A549 (cell line): ENCODE measurements at regions not wholly inside any gene's neighbourhood (a gene's known extent, or its start where the extent isn't known, plus 50 kb on each side); places are given as distances from the start of the nearest gene placed in this dataset.

Experiments used
- ATAC-seq, 2 experiments: fragments of 200-7000 bp in 1 of 2; fragments of >200 bp in 1 of 2; cut with Nextera tagmentation in 1 of 2; cut with Tn5 transposase in 1 of 2; 3 replicates each; pipeline versions ENCODE4 v1.8.0 to v1.9.1; 2018 to 2020; ENCODE audit warnings: mild to moderate bottlenecking in 1 of 2, moderate library complexity in 1 of 2
- CTCF ChIA-PET: fragments of 300-600 bp; sonication (Branson Sonifier 250); formaldehyde crosslinking; extraction: SDS; loops from one replicate; lab custom pipeline; 2021; ENCODE audit warnings: antibody characterized with exemption, inconsistent platforms; lab: Yijun Ruan, JAX
- POLR2A ChIA-PET: fragments of 350-600 bp; formaldehyde crosslinking; extraction: SDS; loops from one replicate; lab custom pipeline; 2021; ENCODE audit warnings: antibody characterized with exemption, inconsistent platforms; lab: Yijun Ruan, JAX
- DNase-seq, 2 experiments: peaks; one replicate each; pipeline versions ENCODE4 v3.0.0 to v3.0.0-alpha.2; 2011 to 2016; ENCODE audit warnings: low read depth in 1 of 2, low spot score in 1 of 2
- FAIRE-seq: peaks from 2 replicates; lab custom pipeline; 2011; peaks lifted over from hg19 to GRCh38; lab: Jason Lieb, UNC
- H3K27ac ChIP-seq, 2 experiments: fragments of >200 bp; sonication (Bioruptor Twin); formaldehyde crosslinking; 3 replicates each; pipeline ENCODE4 v1.5.1; 2016 to 2017
- H3K4me1 ChIP-seq: fragments of >200 bp; sonication (Bioruptor Twin); formaldehyde crosslinking; 3 replicates; pipeline ENCODE4 v1.6.1; 2016
- H3K4me2 ChIP-seq: fragments of >200 bp; sonication (Bioruptor Twin); formaldehyde crosslinking; 3 replicates; pipeline ENCODE4 v1.6.1; 2016
- H3K4me3 ChIP-seq: fragments of >200 bp; sonication (Bioruptor Twin); formaldehyde crosslinking; 3 replicates; pipeline ENCODE4 v1.5.1; 2016
- H3K9me3 ChIP-seq: fragments of >200 bp; sonication (Bioruptor Twin); formaldehyde crosslinking; 3 replicates; pipeline ENCODE4 v1.6.1; 2016
- BHLHE40 ChIP-seq: IDR thresholded peaks from 2 replicates; pipeline ENCODE4 v1.6.1; 2012; ENCODE audit warnings: low read depth, low read length, inconsistent platforms
- CBX2 ChIP-seq: fragments of 200-600 bp; sonication (generic); IDR thresholded peaks from 2 replicates; pipeline ENCODE4 v1.6.1; 2016; ENCODE audit warnings: low read depth, mild to moderate bottlenecking, borderline replicate concordance
- CBX8 ChIP-seq: fragments of 200-600 bp; sonication (generic); IDR thresholded peaks from 2 replicates; pipeline ENCODE4 v1.6.1; 2016
- EHMT2 ChIP-seq: fragments of 200-600 bp; sonication (generic); IDR thresholded peaks from 2 replicates; pipeline ENCODE4 v1.6.1; 2016; ENCODE audit warnings: antibody characterized with exemption, low read depth, mild to moderate bottlenecking, moderate library complexity
- FOSL2 ChIP-seq, 2 experiments: fragments of 450-650 bp in 1 of 2; fragments of >200 bp in 1 of 2; sonication (Bioruptor Twin) in 1 of 2; formaldehyde crosslinking; IDR thresholded peaks; 2 replicates each; pipeline versions ENCODE4 v1.5.0 to v1.6.1; 2016 to 2020; ENCODE audit warnings: mild to moderate bottlenecking in 1 of 2, moderate library complexity in 1 of 2
- FOXS1 ChIP-seq: fragments of 250-450 bp; sonication (Bioruptor Pico); IDR thresholded peaks from 2 replicates; pipeline ENCODE4 v1.5.0; 2020; ENCODE audit warnings: mild to moderate bottlenecking, moderate library complexity
- HDAC2 ChIP-seq: fragments of 200-600 bp; sonication (generic); IDR thresholded peaks from 2 replicates; pipeline ENCODE4 v1.6.1; 2016
- HOXA7 ChIP-seq: fragments of 250-450 bp; sonication (Bioruptor Pico); IDR thresholded peaks from 2 replicates; pipeline ENCODE4 v1.5.0; 2020; ENCODE audit warnings: mild to moderate bottlenecking, moderate library complexity
- HOXB5 ChIP-seq: fragments of 250-450 bp; sonication (Bioruptor Pico); IDR thresholded peaks from 2 replicates; pipeline ENCODE4 v1.5.0; 2020; ENCODE audit warnings: mild to moderate bottlenecking, moderate library complexity
- JUN ChIP-seq, 2 experiments: fragments of >200 bp; sonication (Bioruptor Twin); formaldehyde crosslinking; IDR thresholded peaks; 2 replicates in 1 of 2; 3 replicates in 1 of 2; pipeline ENCODE4 v1.6.1; 2016 to 2017
- KDM1A ChIP-seq: fragments of 200-600 bp; sonication (generic); IDR thresholded peaks from 2 replicates; pipeline ENCODE4 v1.6.1; 2016; ENCODE audit warnings: low read depth, mild to moderate bottlenecking
- KDM5A ChIP-seq: fragments of 200-600 bp; sonication (generic); IDR thresholded peaks from 2 replicates; pipeline ENCODE4 v1.6.1; 2016; ENCODE audit warnings: antibody characterized with exemption, mild to moderate bottlenecking
- PHF8 ChIP-seq: fragments of 200-600 bp; sonication (generic); IDR thresholded peaks from 2 replicates; pipeline ENCODE4 v1.6.1; 2016; ENCODE audit warnings: low read depth, mild to moderate bottlenecking, antibody characterized with exemption, moderate library complexity, borderline replicate concordance
- RARB ChIP-seq: fragments of 250-450 bp; sonication (Bioruptor Pico); IDR thresholded peaks from 2 replicates; pipeline ENCODE4 v1.8.0; 2021; ENCODE audit warnings: mild to moderate bottlenecking, moderate library complexity
- RCOR1 ChIP-seq: fragments of 150-350 bp; IDR thresholded peaks from 2 replicates; pipeline ENCODE4 v1.6.1; 2014; ENCODE audit warnings: antibody characterized with exemption, low read length, low read depth
- SREBF2 ChIP-seq: fragments of 450-650 bp; IDR thresholded peaks from 2 replicates; pipeline ENCODE4 v1.6.1; 2014; ENCODE audit warnings: mild to moderate bottlenecking, moderate library complexity
- TFCP2L1 ChIP-seq: fragments of 250-450 bp; sonication (Bioruptor Pico); IDR thresholded peaks from 2 replicates; pipeline ENCODE4 v1.5.0; 2021; ENCODE audit warnings: mild to moderate bottlenecking
- ZFP36 ChIP-seq: fragments of 450-650 bp; IDR thresholded peaks from 2 replicates; pipeline ENCODE4 v1.6.1; 2014; ENCODE audit warnings: borderline replicate concordance; ENCODE audit not compliant: partially characterized antibody
- ZNF302 ChIP-seq: fragments of 250-450 bp; sonication (Bioruptor Pico); IDR thresholded peaks from 2 replicates; pipeline ENCODE4 v1.9.0; 2021; ENCODE audit warnings: inconsistent platforms, mild to moderate bottlenecking, moderate library complexity
- ZSCAN20 ChIP-seq: fragments of 250-450 bp; sonication (Bioruptor Pico); IDR thresholded peaks from 2 replicates; pipeline ENCODE4 v1.8.0; 2022; ENCODE audit warnings: mild to moderate bottlenecking, moderate library complexity
- WGBS: methylation state at CpG from one replicate; pipeline ENCODE4 v1.1.6; 2017; ENCODE audit errors: missing lambda C conversion rate; 5-methylcytosine and 5-hydroxymethylcytosine counted together
- TF ChIP-seq, protein P1 (sequence below): IDR thresholded peaks from 2 replicates; pipeline ENCODE4 v1.6.1; 2012
- TF ChIP-seq, protein P2 (sequence below): fragments of 450-650 bp; IDR thresholded peaks from 2 replicates; pipeline ENCODE4 v1.6.1; 2014; ENCODE audit warnings: antibody characterized with exemption
- TF ChIP-seq, protein P3 (sequence below): fragments of 150-350 bp; IDR thresholded peaks from 2 replicates; pipeline ENCODE4 v1.6.1; 2014; ENCODE audit warnings: low read depth, mild to moderate bottlenecking, low read length
- TF ChIP-seq, protein P4 (sequence below): IDR thresholded peaks from 2 replicates; pipeline ENCODE4 v1.6.1; 2012; ENCODE audit warnings: low read depth, borderline replicate concordance
- TF ChIP-seq, protein P5 (sequence below): fragments of 250-450 bp; sonication (Bioruptor Pico); IDR thresholded peaks from 2 replicates; pipeline ENCODE4 v1.5.0; 2021; ENCODE audit warnings: mild to moderate bottlenecking, moderate library complexity, borderline replicate concordance

DNA sequence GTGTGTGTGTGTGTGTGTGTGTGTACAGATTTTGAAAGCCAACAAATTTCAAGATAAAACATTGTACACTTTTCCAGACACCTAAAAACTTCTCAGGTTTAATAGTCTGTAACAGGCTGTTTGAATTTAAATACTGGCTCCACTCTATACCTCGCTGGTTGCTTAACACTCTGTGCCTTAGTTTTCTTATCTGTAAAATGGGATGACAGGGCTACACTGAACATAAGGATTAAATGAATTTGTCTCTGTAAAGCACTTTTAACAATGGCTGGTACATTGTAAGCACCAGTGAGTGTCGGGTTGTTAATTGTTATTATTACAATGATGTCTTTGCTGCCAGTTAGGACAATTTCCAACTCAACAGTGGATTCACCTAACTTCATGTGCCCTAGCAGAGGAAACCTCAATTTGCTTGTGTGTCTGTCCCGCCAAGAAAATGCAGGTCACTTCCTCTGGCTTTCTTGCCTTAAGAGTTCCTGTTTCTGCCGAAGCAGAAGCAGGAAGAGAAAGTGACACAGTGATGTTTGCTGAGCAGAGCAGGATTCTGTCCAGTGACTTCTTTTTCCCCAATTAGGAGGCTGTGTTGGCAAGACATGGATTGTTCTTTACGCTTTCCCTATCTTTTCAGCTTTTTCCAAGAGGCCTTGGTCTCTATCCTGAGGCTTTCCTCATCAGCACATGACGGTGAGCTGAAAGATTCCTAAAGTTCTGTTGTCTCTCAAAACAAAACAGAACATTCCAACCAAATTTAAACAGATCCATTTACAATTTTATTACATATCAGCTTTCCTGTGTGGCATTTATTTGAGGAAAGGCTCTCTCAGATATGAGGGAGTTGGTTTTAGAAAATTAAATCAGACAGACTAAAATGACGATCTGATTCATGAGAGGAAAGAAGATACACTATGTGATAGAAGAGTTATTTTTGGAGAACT lies 154.1 kb upstream of the ATP2B1 start:
- 86% methylated on average over 7 of the region's 7 CpGs for WGBS
- Histone ChIP-seq H3K4me1 (no peaks in the 10 kb centered on the region), H3K4me2 (no peak overlapping the region), H3K9me3 (no peaks in the 10 kb centered on the region), H3K4me3 (no peak overlapping the region), H3K27ac (peak overlapping the region in 1 of 2 experiments; percentile 21; a peak in 2 of 6 replicates)
- ChIA-PET CTCF (interaction anchor here (0.9 kb wide), 1 partner anchor 20 kb away, joined by 3 read pairs; no protein-coding TSS in a partner anchor), POLR2A (no interaction called here)
- TF ChIP-seq KDM5A, result no peak
- TF ChIP-seq TFCP2L1 (CRISPR knock-in tag), result no peak
- TF ChIP-seq PHF8, result no peak
- TF ChIP-seq, protein P1, sequence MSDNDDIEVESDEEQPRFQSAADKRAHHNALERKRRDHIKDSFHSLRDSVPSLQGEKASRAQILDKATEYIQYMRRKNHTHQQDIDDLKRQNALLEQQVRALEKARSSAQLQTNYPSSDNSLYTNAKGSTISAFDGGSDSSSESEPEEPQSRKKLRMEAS, result no peak
- TF ChIP-seq, protein P2, sequence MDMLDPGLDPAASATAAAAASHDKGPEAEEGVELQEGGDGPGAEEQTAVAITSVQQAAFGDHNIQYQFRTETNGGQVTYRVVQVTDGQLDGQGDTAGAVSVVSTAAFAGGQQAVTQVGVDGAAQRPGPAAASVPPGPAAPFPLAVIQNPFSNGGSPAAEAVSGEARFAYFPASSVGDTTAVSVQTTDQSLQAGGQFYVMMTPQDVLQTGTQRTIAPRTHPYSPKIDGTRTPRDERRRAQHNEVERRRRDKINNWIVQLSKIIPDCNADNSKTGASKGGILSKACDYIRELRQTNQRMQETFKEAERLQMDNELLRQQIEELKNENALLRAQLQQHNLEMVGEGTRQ, result no peak
- no peak for TF ChIP-seq JUN (IDR thresholded peaks at IDR 0.05)
- TF ChIP-seq KDM1A, result no peak
- TF ChIP-seq ZSCAN20 (CRISPR knock-in tag), result no peak
- TF ChIP-seq HDAC2, result no peak
- TF ChIP-seq, protein P3, sequence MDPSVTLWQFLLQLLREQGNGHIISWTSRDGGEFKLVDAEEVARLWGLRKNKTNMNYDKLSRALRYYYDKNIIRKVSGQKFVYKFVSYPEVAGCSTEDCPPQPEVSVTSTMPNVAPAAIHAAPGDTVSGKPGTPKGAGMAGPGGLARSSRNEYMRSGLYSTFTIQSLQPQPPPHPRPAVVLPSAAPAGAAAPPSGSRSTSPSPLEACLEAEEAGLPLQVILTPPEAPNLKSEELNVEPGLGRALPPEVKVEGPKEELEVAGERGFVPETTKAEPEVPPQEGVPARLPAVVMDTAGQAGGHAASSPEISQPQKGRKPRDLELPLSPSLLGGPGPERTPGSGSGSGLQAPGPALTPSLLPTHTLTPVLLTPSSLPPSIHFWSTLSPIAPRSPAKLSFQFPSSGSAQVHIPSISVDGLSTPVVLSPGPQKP, result no peak
- no peak for TF ChIP-seq CBX2
- TF ChIP-seq BHLHE40, result no peak
- ATAC-seq, result no peak
- FAIRE-seq, result peak; percentile 39
- DNase-seq, result no peak

DNA sequence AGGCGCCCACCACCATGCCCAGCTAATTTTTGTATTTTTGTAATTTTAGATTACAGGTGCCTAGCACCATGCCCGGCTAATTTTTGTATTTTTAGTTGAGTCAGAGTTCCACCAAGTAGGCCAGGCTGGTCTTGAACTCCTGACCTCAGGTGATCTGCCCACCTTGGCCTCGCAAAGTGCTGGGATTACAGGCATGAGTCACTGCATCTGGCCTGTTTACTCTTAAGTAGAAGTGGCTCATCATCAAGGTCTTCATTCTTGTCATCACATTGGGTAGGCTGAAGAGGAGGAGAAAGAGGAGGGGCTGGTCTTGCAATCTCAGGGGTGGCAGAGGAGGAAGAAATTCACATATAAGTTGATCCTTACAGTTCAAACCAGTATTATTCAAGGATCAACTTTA lies 152.4 kb upstream of the ATP2B1 start:
- no peaks in the 10 kb centered on the region for H3K4me1 ChIP-seq
- CTCF ChIA-PET, result no interaction called here
- no peak overlapping the region for H3K4me2 ChIP-seq
- FAIRE-seq (no peak), DNase-seq (peak in 1 of 2 experiments; percentile 68), ATAC-seq (peak in 1 of 2 experiments; percentile 66; a peak in 2 of 6 replicates)
- no peak overlapping the region for H3K4me3 ChIP-seq
- no peaks in the 10 kb centered on the region for H3K9me3 ChIP-seq
- POLR2A ChIA-PET, result no interaction called here
- H3K27ac ChIP-seq, result 0 out of 6 replicates have a peak overlapping the region, but pooled peaks of 1 of the 2 experiments have one; percentile 25
- TF ChIP-seq ZFP36 (no peak), FOXS1 (CRISPR knock-in tag) (no peak), FOSL2 (IDR thresholded peaks at IDR 0.05) (no peak), FOSL2 (CRISPR knock-in tag; IDR thresholded peaks at IDR 0.05) (peak; percentile 64)
- WGBS, result 36% methylated on average over 3 of the region's 3 CpGs

DNA sequence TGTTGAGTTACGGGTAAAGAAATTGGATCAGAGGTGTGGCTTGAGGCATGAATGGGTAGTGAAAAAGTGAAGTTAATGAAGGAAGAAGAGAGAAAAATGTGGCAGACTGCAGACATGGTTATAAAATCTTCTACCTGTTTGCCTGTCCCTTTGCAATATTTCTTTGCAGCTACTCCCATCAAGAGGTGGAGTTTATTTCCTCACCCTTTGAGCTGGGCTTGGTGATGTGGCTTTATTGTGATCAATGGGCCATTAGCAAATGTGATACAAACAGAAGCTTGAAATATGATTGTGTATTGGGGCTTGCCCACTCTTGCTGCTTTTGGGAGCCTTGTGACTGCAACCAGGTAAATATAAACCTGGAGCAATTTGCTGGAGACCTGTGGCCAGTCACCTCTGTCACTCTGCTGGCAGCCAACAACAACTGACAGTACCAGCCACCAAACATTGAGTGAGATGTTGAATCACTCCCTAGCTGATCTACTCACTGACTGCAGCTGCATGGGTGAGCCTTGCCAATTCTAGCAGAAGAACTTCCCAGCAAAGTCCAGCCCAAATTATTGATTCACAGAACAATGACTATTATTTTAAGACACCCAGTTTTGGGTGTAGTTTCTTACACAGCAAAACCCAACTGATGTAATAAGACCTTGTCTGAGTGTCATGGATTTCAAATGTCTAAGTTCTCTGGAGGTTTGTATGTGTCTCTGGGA lies 151.0 kb upstream of the ATP2B1 start:
- Histone ChIP-seq H3K4me3 (no peak overlapping the region), H3K9me3 (no peaks in the 10 kb centered on the region), H3K4me2 (no peak overlapping the region), H3K27ac (peak overlapping the region in 1 of 2 experiments; percentile 14; a peak in 1 of 6 replicates), H3K4me1 (no peaks in the 10 kb centered on the region)
- ChIA-PET CTCF (no interaction called here), POLR2A (no interaction called here)
- no peak for DNase-seq
- no peak for ATAC-seq
- FAIRE-seq, result no peak
- WGBS, result 0% methylated on average over 1 of the region's 1 CpG
- no peak for TF ChIP-seq JUN (IDR thresholded peaks at IDR 0.05)
- no peak for TF ChIP-seq ZNF302 (CRISPR knock-in tag)
- no peak for TF ChIP-seq SREBF2
- TF ChIP-seq, protein P4, sequence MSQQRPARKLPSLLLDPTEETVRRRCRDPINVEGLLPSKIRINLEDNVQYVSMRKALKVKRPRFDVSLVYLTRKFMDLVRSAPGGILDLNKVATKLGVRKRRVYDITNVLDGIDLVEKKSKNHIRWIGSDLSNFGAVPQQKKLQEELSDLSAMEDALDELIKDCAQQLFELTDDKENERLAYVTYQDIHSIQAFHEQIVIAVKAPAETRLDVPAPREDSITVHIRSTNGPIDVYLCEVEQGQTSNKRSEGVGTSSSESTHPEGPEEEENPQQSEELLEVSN, result no peak
- TF ChIP-seq, protein P5, sequence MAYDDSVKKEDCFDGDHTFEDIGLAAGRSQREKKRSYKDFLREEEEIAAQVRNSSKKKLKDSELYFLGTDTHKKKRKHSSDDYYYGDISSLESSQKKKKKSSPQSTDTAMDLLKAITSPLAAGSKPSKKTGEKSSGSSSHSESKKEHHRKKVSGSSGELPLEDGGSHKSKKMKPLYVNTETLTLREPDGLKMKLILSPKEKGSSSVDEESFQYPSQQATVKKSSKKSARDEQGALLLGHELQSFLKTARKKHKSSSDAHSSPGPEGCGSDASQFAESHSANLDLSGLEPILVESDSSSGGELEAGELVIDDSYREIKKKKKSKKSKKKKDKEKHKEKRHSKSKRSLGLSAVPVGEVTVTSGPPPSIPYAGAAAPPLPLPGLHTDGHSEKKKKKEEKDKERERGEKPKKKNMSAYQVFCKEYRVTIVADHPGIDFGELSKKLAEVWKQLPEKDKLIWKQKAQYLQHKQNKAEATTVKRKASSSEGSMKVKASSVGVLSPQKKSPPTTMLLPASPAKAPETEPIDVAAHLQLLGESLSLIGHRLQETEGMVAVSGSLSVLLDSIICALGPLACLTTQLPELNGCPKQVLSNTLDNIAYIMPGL (CRISPR knock-in tag), result no peak
- no peak for TF ChIP-seq HOXA7
- TF ChIP-seq CBX8, result no peak
- no peak for TF ChIP-seq RARB (CRISPR knock-in tag)
- TF ChIP-seq, protein P3, result no peak
- TF ChIP-seq ZSCAN20 (CRISPR knock-in tag), result no peak
- no peak for TF ChIP-seq HOXB5 (CRISPR knock-in tag)
- no peak for TF ChIP-seq EHMT2
- no peak for TF ChIP-seq RCOR1
- TF ChIP-seq, protein P1, result no peak
